Type B pancreatic cell (in vitro differentiated cells): ENCODE measurements at regions not wholly inside any gene's neighbourhood (a gene's known extent, or its start where the extent isn't known, plus 50 kb on each side); places are given as distances from the start of the nearest gene placed in this dataset.

Experiments used
- DNase-seq: peaks from one replicate; pipeline ENCODE4 v3.0.0; 2021; ENCODE audit warnings: mixed read lengths; ENCODE audit not compliant: unreplicated experiment; ENCODE audit errors: extremely low spot score
- H3K27ac Mint-ChIP-seq: 2 replicates; pipeline ENCODE4 v1.8.0; 2021; ENCODE audit warnings: mild to moderate bottlenecking, mixed read lengths
- H3K27me3 Mint-ChIP-seq: 2 replicates; pipeline ENCODE4 v1.8.0; 2021; ENCODE audit warnings: mixed read lengths
- H3K36me3 Mint-ChIP-seq: 2 replicates; pipeline ENCODE4 v1.8.0; 2021; ENCODE audit warnings: mixed read lengths
- H3K4me1 Mint-ChIP-seq: one replicate; pipeline ENCODE4 v1.8.0; 2021; ENCODE audit warnings: mixed read lengths; ENCODE audit not compliant: unreplicated experiment
- H3K4me3 Mint-ChIP-seq: 2 replicates; pipeline ENCODE4 v1.8.0; 2021; ENCODE audit warnings: mild to moderate bottlenecking, mixed read lengths
- H3K9me3 Mint-ChIP-seq: 2 replicates; pipeline ENCODE4 v1.8.0; 2021; ENCODE audit warnings: mixed read lengths
- CTCF ChIP-seq: fragments of 200-600 bp; sonication (generic); conservative IDR thresholded peaks from 2 replicates; pipeline ENCODE4 v1.5.0; 2021; ENCODE audit warnings: antibody characterized with exemption, mild to moderate bottlenecking

GRCh38 chr21:14869984-14870852 lies 194.6 kb downstream of the NRIP1 start:
- H3K4me1 Mint-ChIP-seq: peaks cover 61% of the 10 kb centered on the region
- peak overlapping the region; percentile 60 for H3K4me3 Mint-ChIP-seq
- peaks cover 5% of the 10 kb centered on the region for H3K9me3 Mint-ChIP-seq
- H3K36me3 Mint-ChIP-seq: no peaks in the 10 kb centered on the region
- DNase-seq: no peak
- H3K27me3 Mint-ChIP-seq: no peaks in the 10 kb centered on the region
- no peak for TF ChIP-seq CTCF
- H3K27ac Mint-ChIP-seq: peak overlapping the region; percentile 65

GRCh38 chr21:14866859-14867765 lies 197.7 kb downstream of the NRIP1 start:
- Mint-ChIP-seq H3K36me3 (no peaks in the 10 kb centered on the region), H3K9me3 (peaks cover 5% of the 10 kb centered on the region), H3K4me1 (peaks cover 70% of the 10 kb centered on the region), H3K27ac (no peak overlapping the region), H3K4me3 (no peak overlapping the region), H3K27me3 (no peaks in the 10 kb centered on the region)
- no peak for DNase-seq
- no peak for TF ChIP-seq CTCF

GRCh38 chr21:14864211-14865021 lies 200.4 kb downstream of the NRIP1 start:
- H3K4me1 Mint-ChIP-seq: peaks cover 45% of the 10 kb centered on the region
- peaks cover 6% of the 10 kb centered on the region for H3K36me3 Mint-ChIP-seq
- H3K4me3 Mint-ChIP-seq: no peak overlapping the region
- no peak for DNase-seq
- H3K27ac Mint-ChIP-seq: peak overlapping the region; percentile 79
- H3K9me3 Mint-ChIP-seq: peaks cover 8% of the 10 kb centered on the region
- peak; percentile 75 for TF ChIP-seq CTCF
- H3K27me3 Mint-ChIP-seq: no peaks in the 10 kb centered on the region

- Mint-ChIP-seq H3K4me3 (no peak overlapping the region), H3K4me1 (peaks cover 39% of the 10 kb centered on the region), H3K36me3 (peaks cover 6% of the 10 kb centered on the region), H3K9me3 (peaks cover 9% of the 10 kb centered on the region), H3K27ac (peak overlapping the region; percentile 16), H3K27me3 (no peaks in the 10 kb centered on the region)
- no peak for DNase-seq
- no peak for TF ChIP-seq CTCF
These were observed 201.0 kb downstream of the NRIP1 start for GRCh38 chr21:14863745-14864210.
